COLO668 (cell line): ENCODE measurements at regions not wholly inside any gene's neighbourhood (a gene's known extent, or its start where the extent isn't known, plus 50 kb on each side); places are given as distances from the start of the nearest gene placed in this dataset.

Source experiments
- DNase-seq: peaks from one replicate; lab custom pipeline; 2025; ENCODE audit not compliant: unreplicated experiment; lab: John Stamatoyannopoulos, UW

GRCh38 chr4:71151054-71151453 is 157.6 kb downstream of the DCK start:
- DNase-seq: no peak

GRCh38 chr4:71156616-71157015 is 163.2 kb downstream of the DCK start:
- DNase-seq: no peak

- DNase-seq: no peak
Measured at GRCh38 chr4:71162386-71162785, 168.9 kb downstream of the DCK start.

- no peak for DNase-seq
Measured at GRCh38 chr4:71163317-71163716, 169.9 kb downstream of the DCK start.

GRCh38 chr4:71167083-71167482 is 171.7 kb upstream of the SLC4A4 start:
- DNase-seq: peak; percentile 9

GRCh38 chr4:71171592-71171991 is 167.2 kb upstream of the SLC4A4 start:
- DNase-seq: no peak

GRCh38 chr4:71181332-71181731 is 157.5 kb upstream of the SLC4A4 start:
- no peak for DNase-seq

GRCh38 chr4:71184195-71184781 is 154.5 kb upstream of the SLC4A4 start:
- DNase-seq: peak; percentile 35

GRCh38 chr4:71185037-71185436 is 153.8 kb upstream of the SLC4A4 start:
- DNase-seq: no peak

- DNase-seq: no peak
Measured at GRCh38 chr4:71186257-71186565, 152.6 kb upstream of the SLC4A4 start.

- peak; percentile 76 for DNase-seq
Measured at GRCh38 chr4:71186566-71187403, 152.0 kb upstream of the SLC4A4 start.

- DNase-seq: peak; percentile 52
Measured at GRCh38 chr4:71187404-71188155, 151.2 kb upstream of the SLC4A4 start.

GRCh38 chr4:71188156-71188640 is 150.6 kb upstream of the SLC4A4 start:
- no peak for DNase-seq

- no peak for DNase-seq
Measured at GRCh38 chr4:71188951-71189350, 149.9 kb upstream of the SLC4A4 start.

- DNase-seq: no peak
Measured at GRCh38 chr4:71189471-71189870, 149.3 kb upstream of the SLC4A4 start.

GRCh38 chr4:71194454-71194853 is 144.4 kb upstream of the SLC4A4 start:
- DNase-seq: no peak

- DNase-seq: no peak
Measured at GRCh38 chr4:71195924-71196323, 142.9 kb upstream of the SLC4A4 start.

- DNase-seq: no peak
Measured at GRCh38 chr4:71198958-71199357, 139.9 kb upstream of the SLC4A4 start.

GRCh38 chr4:71201057-71201456 is 137.8 kb upstream of the SLC4A4 start:
- no peak for DNase-seq

- no peak for DNase-seq
Measured at GRCh38 chr4:71201817-71202576, 136.8 kb upstream of the SLC4A4 start.

GRCh38 chr4:71202705-71203104 is 136.1 kb upstream of the SLC4A4 start:
- no peak for DNase-seq
